Skin of body (tissue), 2 donors: ENCODE measurements at regions not wholly inside any gene's neighbourhood (a gene's known extent, or its start where the extent isn't known, plus 50 kb on each side); places are given as distances from the start of the nearest gene placed in this dataset. TPM values are rescaled to one million over a fixed set of nuclear protein-coding genes. Genes with fewer than 3 reads are reported as not detected.

Experiments
- DNase-seq: peaks from one replicate; lab custom pipeline; 2025; lab: John Stamatoyannopoulos, UW
- small RNA-seq: library from RNA; depleted of rRNA; stranded (forward); fragments of <200 nt; gene quantifications from one replicate; pipeline ENCODE3, GENCODE V24; 2014; ENCODE audit warnings: low replicate concordance

DNA sequence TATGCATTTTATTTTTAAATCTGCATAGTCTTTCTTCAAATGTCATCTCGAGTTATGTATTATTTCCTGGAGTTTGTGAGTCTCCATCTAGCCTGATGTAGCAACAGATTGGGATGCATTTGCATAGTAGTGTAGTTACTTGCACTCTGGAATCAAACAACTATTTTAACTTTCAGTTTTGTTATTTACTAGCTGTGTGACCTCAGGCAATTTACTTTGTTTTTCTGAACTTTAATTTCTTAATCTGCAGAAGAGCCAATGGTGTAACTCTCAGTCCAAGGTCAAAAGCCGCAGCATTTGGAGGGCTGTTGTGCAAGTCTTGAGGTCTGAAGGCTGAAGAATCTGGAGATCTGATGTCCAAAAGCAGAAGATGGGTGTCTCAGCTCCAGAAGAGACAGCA, 175.8 kb upstream of the SORCS1 start:
- no peak for DNase-seq

DNA sequence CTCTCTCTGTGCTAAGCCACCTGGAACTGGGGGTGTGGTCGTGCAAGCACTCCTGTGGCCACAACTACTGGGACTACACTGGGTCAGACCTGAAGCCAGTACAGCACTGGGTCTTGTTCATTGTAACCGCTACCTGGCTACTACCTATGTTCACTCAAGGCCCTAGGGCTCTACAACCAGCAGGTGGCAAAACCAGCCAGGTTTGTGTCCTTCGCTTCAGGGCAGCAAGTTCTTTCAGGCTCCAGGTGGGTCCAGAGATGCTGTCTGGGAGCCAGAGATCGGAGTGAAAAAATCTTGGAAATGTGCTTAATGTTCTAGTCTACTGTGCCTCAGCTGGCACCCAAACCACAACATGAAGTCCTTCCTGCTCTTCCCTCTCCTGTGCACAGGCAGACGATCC, 171.6 kb upstream of the SORCS1 start:
- no peak for DNase-seq

DNA sequence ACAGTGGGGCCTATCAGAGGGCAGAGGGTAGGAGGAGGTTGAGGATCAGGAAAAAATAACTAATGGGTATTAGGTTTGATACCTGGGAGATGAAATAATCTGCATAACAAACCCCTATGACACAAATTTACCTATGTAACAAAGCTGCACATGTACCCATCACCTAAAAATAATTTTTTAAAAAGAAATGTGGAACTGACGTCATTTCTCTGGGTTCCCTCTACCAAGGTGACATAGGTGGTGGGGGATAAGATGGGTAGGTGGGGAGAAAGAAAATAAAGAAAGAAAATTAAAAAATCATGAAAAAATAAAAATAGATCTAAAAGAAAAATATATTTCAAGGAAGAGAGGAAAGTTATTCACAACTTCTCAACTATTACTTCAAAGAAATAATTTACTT, 153.1 kb upstream of the SORCS1 start:
- no peak for DNase-seq

DNA sequence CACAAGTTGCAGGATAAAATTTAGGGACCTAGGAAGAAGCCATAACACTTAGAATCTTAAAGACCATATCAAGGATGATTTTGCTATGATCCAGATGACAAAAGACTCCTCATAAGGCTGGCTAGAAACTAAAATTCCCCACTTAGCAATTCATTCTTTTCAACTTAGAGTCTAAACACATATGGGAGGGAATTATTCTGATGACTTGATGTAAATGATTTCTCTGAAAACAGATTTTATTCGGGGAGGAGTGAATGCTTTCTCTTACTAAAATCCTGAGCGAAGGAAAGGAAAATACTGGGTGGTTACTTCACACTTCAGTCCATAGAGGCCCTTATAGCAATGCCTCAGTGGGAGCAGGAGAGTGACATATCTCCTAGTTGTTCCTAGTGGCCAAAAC, 138.7 kb upstream of the SORCS1 start:
- DNase-seq, result peak; percentile 8

DNA sequence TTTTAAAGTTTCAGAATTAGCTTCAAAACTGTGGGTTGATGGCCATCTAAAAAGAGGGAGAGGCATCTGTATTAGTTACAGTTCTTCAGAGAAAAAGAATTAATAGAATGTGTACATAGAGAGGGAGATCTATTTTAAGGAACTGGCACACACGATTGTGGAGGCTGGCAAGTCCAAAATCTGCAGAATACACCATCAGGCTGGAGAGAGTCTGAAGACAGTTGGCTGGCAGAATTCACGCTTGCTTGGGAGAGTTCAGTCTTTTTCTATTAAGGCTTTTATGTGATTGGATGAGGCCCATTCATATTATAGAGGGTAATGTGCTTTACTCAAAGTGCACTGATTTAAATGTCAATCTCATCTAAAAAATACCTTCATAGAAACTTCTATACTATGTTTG, 135.1 kb upstream of the SORCS1 start:
- DNase-seq, result no peak

DNA sequence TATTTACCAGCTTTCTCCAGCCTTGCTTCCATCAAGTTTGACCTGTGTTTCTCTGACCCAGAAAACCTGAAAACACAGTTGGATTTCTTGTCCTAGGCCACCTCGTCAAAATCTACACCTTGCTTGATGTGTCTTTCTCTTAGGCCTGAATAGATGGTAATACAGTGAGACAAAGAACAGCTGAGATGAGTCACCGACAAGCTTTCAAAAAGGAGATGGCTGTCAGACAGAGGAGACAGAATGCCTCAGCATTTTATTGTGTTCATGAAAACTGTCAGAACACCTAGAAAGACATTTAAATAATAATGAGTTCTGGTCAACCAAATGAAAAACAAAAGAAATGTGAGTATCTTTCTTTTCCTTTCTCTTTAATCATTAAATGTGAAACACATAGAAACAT, 119.7 kb upstream of the SORCS1 start:
- DNase-seq, result no peak

DNA sequence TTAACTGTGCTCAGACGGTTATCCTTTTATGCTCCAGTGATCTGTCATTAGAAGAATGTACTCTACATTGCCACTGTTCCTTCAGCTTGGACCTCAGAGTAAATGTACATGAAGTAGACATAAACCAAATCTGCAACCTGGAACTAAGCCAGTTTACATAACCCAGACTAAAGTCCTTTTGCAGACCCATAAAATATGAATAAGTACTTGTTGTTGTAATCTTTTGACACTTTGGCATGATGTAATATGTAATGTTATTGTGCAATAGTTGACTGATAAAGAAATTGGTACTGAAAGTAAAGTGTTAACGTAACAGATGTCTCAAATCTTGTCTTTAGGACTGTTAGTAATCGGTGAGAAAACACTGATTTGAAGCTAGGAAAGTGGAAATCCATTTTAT, 115.8 kb upstream of the SORCS1 start:
- DNase-seq, result no peak

DNA sequence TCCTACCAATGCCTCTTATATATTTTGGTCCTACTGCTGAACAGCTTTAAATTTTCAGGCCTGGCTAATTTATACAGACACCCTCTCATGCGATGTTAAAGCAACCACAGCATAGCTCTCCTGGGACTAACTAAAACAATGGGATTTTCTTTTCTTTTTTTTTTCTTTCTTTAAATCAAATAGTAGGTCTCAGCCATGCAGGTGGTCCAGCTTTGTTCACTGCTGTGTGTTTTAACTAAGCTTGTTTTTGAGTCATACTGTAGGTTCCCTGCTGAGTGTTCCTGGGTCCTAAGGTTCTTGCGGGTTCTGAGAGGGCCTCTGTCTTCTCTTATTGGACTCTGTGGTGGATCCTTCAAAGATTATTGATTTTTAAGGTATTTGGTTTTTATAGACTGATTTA, 113.1 kb upstream of the SORCS1 start:
- no peak for DNase-seq

DNA sequence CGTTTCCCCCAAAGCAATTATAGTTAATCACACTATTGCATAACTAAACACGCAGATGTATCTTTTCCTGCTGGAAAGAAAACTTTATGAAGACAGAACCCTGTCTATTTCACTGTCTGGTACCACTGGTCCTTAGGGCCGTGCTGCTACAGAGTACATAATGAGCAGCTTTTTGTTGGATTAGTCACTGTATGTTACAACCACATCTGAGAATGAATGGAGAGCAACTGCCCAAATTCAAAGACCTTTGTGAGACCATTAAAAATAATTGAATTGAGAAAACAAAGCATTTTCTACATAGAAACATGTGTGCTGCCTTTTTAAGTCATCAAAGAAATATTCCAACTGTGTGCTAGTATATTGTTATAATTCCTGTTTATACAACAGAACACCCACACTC, 111.3 kb upstream of the SORCS1 start:
- peak; percentile 2 for DNase-seq

DNA sequence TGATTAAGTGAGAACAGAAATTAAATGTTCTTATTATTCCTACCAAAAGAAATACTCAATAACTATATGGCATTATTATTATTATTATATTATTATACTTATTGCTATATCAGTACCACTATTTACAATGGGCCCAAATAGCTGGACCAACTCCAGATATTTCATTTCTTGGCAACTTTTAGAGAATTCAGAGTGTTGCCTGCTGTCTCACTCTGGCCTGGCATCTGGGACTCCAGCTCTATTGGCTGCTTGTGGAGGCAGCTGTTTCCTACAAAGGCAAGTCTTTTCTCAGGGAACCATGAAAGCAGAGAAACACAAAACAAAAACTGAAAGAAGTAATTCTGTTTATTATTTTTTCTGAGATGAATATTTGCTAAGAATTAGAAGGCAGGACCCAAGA, 105.1 kb upstream of the SORCS1 start:
- DNase-seq, result no peak

DNA sequence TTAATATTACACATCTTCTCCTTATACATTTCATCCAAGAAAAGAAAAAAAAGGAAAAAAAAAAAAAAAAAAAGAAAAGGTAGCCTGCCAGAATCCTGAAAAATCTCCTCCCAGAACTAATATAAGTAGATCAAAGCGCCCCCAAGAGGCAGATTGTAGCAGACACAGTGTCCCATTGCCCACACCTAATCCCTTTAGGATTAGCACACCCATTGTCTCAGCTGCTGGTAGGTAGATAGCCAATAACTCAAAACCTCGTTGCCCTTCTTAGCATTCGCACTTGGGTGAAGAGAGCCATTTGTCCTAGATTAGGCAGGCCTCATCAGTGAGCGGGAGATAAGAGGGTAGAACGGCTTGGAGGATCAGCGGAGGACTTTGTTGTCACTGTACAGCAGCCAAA, 100.2 kb upstream of the SORCS1 start:
- no peak for DNase-seq

DNA sequence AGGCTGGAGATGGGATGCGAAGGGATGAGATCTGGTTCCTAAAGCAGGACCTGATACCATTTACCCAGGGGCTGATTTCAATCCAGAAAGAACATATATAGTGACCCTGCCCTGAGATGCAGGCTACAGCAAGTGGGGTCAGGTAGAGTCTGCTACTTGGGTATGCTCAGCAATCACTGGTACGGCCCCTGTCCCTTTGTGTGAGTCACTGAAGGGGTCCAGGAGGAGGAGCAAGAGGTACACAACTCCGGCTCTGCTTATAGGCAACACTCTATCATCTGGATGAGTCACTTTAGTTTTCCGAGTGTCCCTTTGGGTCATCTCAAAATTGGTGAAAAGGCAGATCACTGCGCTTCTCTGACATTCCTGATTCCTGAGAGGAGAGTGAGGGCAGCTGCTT, 79.6 kb upstream of the SORCS1 start:
- DNase-seq, result no peak

DNA sequence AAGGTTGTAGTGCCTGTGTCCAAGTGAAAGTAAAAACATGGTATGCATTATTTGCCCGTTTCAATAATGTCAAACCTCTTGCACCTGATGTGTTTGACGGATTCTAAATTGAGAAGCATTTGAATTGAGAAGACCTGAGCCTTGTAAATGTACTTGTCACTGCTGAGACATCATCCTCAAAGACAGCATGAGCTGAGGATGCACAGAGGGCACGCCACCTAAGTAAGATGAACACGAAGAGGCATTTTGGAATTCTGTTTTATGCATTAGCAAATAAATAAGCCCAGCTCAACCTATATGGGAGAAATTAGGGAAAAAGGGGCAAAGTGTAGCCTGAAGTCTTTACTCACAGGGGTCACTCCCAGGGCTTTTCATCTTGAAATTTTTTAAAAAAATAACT, 73.8 kb upstream of the SORCS1 start:
- no peak for DNase-seq

DNA sequence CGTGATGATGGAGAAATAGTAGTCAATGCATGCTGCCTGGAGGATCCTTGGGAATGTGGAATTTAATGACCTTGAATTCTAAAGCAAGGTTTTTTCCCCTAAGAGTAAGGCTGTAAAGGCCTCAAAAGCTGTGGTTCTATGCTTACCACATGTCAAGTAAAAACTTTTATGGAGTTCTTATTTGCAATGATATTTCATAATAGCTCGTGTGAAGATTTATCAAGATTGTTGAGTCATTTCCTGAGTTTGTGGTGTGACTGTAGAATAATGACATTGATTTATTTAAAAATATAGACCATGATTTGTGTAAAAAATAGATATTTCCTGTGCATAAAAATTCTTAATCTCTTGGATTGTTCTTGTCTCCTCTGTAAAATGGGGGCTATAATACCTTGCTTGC, 67.5 kb upstream of the SORCS1 start:
- DNase-seq, result no peak

DNA sequence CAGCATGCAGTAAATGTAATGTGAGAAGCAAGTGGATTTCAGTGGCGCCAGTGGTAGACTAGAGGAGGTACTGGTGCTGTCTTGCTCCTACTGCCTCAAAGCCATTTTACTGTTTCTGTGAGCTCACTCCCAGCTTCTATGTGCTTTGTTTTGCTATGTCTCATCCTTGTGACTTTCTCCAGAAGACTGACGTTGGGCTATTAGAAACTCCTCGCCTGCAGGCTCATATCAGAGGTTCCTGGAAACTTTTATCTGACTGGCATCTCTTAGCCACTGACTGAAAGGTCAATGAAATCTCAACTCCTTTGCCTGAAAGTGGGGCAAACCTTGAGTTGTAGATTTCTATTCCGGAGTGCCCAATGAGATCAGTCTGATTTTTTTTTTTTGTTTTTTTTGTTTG, 66.4 kb upstream of the SORCS1 start:
- DNase-seq, result no peak

DNA sequence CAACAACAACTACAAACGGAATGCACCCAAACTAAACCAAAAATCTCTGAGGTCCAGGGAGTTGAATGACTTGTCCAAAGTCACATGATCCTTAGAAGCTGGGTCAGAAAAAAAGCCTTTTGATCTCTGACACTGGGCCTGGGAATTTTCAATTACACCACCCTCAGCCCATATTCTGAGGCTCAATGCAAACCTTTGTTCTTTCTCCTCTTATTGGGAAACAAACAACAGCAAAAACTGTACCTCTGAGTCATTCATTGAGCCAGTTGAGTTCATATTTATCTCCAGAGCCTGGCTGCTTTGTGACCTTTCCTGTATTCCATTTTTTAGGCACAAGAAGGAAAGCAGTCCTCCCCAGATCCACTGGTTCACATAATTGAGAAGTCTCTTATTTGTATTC, 51.2 kb upstream of the SORCS1 start:
- no peak for DNase-seq

Small RNA genes in the stretch of these regions (small RNA-seq; reads per million reads assigned to genes)
- gene AL390123.1 (not detected), gene RNA5SP326 (not detected), gene RNU5B-6P (3.7 reads per million, percentile 89 among the genes with 10 or more reads in this experiment), gene RNU6-839P (not detected)
